IPS-20b (cell line): ENCODE measurements at regions not wholly inside any gene's neighbourhood (a gene's known extent, or its start where the extent isn't known, plus 50 kb on each side); places are given as distances from the start of the nearest gene placed in this dataset.

Experiments
- H3K27ac ChIP-seq: one replicate; pipeline ENCODE4 v1.5.1; 2013; ENCODE audit warnings: low read length
- H3K27me3 ChIP-seq: 2 replicates; pipeline ENCODE4 v1.6.1; 2013; ENCODE audit warnings: mild to moderate bottlenecking, low read length, inconsistent platforms; ENCODE audit not compliant: insufficient read depth
- H3K36me3 ChIP-seq: 2 replicates; pipeline ENCODE4 v1.6.1; 2013; ENCODE audit warnings: low read depth, mild to moderate bottlenecking, inconsistent platforms, low read length, moderate library complexity; ENCODE audit not compliant: insufficient read depth
- H3K4me1 ChIP-seq: 2 replicates; pipeline ENCODE4 v1.6.1; 2013; ENCODE audit warnings: mild to moderate bottlenecking, control low read depth, inconsistent platforms, low read length, moderate library complexity; ENCODE audit not compliant: insufficient read depth
- H3K4me3 ChIP-seq: 2 replicates; pipeline ENCODE4 v1.5.1; 2013; ENCODE audit warnings: mild to moderate bottlenecking, low read length, inconsistent platforms
- H3K9ac ChIP-seq: 2 replicates; pipeline ENCODE4 v1.6.1; 2013; ENCODE audit warnings: low read depth, mild to moderate bottlenecking, inconsistent platforms, low read length, moderate library complexity
- H3K9me3 ChIP-seq: 2 replicates; pipeline ENCODE4 v1.6.1; 2013; ENCODE audit warnings: mild to moderate bottlenecking, low read depth, low read length, inconsistent platforms; ENCODE audit not compliant: insufficient read depth

- no peaks in the 10 kb centered on the region for H3K36me3 ChIP-seq
- H3K27ac ChIP-seq = no peak overlapping the region
- no peaks in the 10 kb centered on the region for H3K27me3 ChIP-seq
- no peak overlapping the region for H3K4me3 ChIP-seq
- H3K4me1 ChIP-seq = no peaks in the 10 kb centered on the region
- no peak overlapping the region for H3K9ac ChIP-seq
- peaks cover 9% of the 10 kb centered on the region; the same call in 1 of the 2 replicates for H3K9me3 ChIP-seq
Observed at GRCh38 chr6:66866801-66867200, 1159.8 kb upstream of the EYS start.

DNA sequence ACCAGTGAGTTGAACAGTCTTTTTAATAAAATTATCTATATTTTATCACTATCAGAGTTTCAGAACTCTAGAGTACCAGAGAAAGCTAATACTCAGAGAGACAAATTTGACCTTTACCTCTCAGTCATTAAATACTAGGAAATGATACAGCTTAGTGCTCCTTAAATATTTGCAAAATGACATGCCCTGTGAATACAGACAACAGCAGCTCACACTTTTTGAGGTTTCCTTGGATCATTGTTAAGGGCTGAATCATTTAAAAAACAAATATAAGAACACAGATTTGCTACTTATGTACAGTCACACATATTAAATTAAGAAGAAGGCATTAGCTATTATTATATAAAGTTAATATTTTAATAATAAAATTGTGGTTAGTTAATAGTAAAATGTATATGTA is 1158.7 kb upstream of the EYS start:
- H3K9me3 ChIP-seq = peaks cover 9% of the 10 kb centered on the region; the same call in 1 of the 2 replicates
- H3K27ac ChIP-seq = no peak overlapping the region
- no peak overlapping the region for H3K4me3 ChIP-seq
- H3K36me3 ChIP-seq = no peaks in the 10 kb centered on the region
- no peak overlapping the region for H3K9ac ChIP-seq
- no peaks in the 10 kb centered on the region for H3K27me3 ChIP-seq
- H3K4me1 ChIP-seq = no peaks in the 10 kb centered on the region

- Histone ChIP-seq H3K4me1 (no peaks in the 10 kb centered on the region), H3K27ac (no peak overlapping the region), H3K27me3 (no peaks in the 10 kb centered on the region), H3K36me3 (no peaks in the 10 kb centered on the region), H3K9me3 (peaks cover 9% of the 10 kb centered on the region; the same call in 1 of the 2 replicates), H3K9ac (no peak overlapping the region), H3K4me3 (no peak overlapping the region)
Observed at GRCh38 chr6:66861007-66861541, 1154.0 kb upstream of the EYS start.

- no peak overlapping the region for H3K27ac ChIP-seq
- no peaks in the 10 kb centered on the region for H3K4me1 ChIP-seq
- H3K9ac ChIP-seq = no peak overlapping the region
- no peaks in the 10 kb centered on the region for H3K36me3 ChIP-seq
- peaks cover 9% of the 10 kb centered on the region; the same call in 1 of the 2 replicates for H3K9me3 ChIP-seq
- H3K27me3 ChIP-seq = no peaks in the 10 kb centered on the region
- no peak overlapping the region for H3K4me3 ChIP-seq
Observed at GRCh38 chr6:66860328-66860727, 1153.3 kb upstream of the EYS start.

GRCh38 chr6:66858196-66858595 is 1151.2 kb upstream of the EYS start:
- no peaks in the 10 kb centered on the region for H3K9me3 ChIP-seq
- H3K36me3 ChIP-seq = no peaks in the 10 kb centered on the region
- H3K27ac ChIP-seq = no peak overlapping the region
- no peaks in the 10 kb centered on the region for H3K4me1 ChIP-seq
- H3K27me3 ChIP-seq = no peaks in the 10 kb centered on the region
- H3K4me3 ChIP-seq = no peak overlapping the region
- no peak overlapping the region for H3K9ac ChIP-seq

GRCh38 chr6:66854014-66854413 is 1147.0 kb upstream of the EYS start:
- Histone ChIP-seq H3K4me1 (no peaks in the 10 kb centered on the region), H3K9me3 (no peaks in the 10 kb centered on the region), H3K27me3 (no peaks in the 10 kb centered on the region), H3K27ac (no peak overlapping the region), H3K36me3 (no peaks in the 10 kb centered on the region), H3K9ac (no peak overlapping the region), H3K4me3 (no peak overlapping the region)

DNA sequence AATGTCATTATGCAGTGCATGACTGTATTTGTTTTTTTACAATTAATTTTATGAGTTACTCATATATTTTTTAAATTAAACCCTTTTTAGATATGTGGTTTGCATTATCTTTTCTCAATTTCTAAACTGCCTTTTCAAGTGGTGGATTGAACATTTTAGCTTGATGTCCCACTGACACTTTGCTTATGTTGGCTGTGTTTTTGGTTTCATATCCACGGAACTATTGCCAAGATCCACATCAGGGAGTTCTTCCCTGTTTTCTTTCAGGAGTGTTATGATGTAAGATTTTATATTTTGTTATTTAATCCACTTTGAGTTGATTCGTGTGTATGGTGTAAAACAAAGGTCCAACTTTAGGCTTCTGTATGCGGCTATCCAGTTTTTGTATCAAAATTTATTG is 1144.9 kb upstream of the EYS start:
- H3K4me1 ChIP-seq = no peaks in the 10 kb centered on the region
- H3K9ac ChIP-seq = no peak overlapping the region
- H3K4me3 ChIP-seq = no peak overlapping the region
- no peaks in the 10 kb centered on the region for H3K9me3 ChIP-seq
- H3K27ac ChIP-seq = no peak overlapping the region
- H3K27me3 ChIP-seq = no peaks in the 10 kb centered on the region
- H3K36me3 ChIP-seq = no peaks in the 10 kb centered on the region

DNA sequence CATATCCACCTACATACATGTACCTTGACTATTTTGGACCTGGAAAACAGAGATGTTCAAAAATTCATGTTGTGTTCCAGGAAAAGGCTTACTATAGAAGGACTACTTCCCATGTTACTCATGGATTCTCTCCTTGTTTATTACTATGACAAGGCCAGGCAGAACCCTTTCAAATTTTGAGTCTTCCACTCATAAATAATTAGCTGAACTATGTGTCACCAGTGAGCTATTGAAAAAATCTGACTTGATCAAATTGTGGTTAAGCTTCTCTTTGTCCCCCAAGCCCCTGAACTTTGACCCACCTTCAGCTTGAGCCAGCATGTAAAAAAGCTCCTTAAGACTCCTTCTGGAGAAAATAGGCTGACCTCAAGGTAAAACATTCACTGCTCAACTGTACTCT is 1142.8 kb upstream of the EYS start:
- Histone ChIP-seq H3K27me3 (no peaks in the 10 kb centered on the region), H3K27ac (no peak overlapping the region), H3K4me1 (no peaks in the 10 kb centered on the region), H3K4me3 (no peak overlapping the region), H3K36me3 (no peaks in the 10 kb centered on the region), H3K9ac (no peak overlapping the region), H3K9me3 (no peaks in the 10 kb centered on the region)

- H3K4me1 ChIP-seq = no peaks in the 10 kb centered on the region
- no peaks in the 10 kb centered on the region for H3K36me3 ChIP-seq
- H3K9me3 ChIP-seq = no peaks in the 10 kb centered on the region
- no peak overlapping the region for H3K9ac ChIP-seq
- no peak overlapping the region for H3K4me3 ChIP-seq
- H3K27me3 ChIP-seq = no peaks in the 10 kb centered on the region
- no peak overlapping the region for H3K27ac ChIP-seq
Observed at GRCh38 chr6:66848244-66848953, 1141.4 kb upstream of the EYS start.

DNA sequence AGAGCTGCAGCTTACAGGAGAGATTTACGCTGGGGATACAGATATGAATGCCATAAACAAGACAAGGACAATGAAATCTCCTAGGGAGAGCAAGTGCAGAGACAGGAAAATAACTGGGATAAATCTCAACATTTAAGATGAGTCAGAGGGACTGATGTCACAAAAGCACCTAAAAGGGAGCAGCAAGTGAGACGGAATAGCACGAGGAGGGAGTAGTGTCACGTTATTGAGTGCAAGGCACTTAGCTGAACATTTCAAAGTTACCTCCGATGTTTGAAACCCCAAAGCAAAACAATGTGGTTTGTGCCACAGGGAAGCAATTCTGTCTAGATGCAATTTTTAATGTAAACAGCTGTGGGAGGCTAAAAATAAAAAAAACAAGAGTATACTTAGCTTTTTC is 1131.7 kb upstream of the EYS start:
- H3K27me3 ChIP-seq = no peaks in the 10 kb centered on the region
- no peak overlapping the region for H3K9ac ChIP-seq
- no peaks in the 10 kb centered on the region for H3K9me3 ChIP-seq
- no peaks in the 10 kb centered on the region for H3K4me1 ChIP-seq
- no peak overlapping the region for H3K4me3 ChIP-seq
- no peak overlapping the region for H3K27ac ChIP-seq
- H3K36me3 ChIP-seq = no peaks in the 10 kb centered on the region

DNA sequence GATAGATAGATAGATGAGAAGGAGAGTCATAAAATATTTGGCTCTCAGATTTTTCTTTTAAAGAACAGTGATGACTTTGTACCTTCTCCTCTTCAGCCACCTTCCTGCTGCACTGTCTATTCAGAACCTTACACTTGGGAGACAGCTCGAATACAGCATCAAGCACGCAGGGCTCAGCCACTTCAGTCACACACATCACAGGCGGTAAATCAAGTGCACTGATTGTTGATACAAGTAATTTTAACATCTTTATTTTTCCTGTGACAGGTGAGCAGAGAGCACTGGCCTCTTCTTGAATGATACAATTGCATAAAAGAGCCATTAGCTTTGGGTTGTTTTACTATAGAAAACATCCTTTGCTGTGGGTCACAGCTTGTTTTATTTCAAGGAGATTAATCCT is 1118.5 kb upstream of the EYS start:
- Histone ChIP-seq H3K4me1 (no peaks in the 10 kb centered on the region), H3K4me3 (no peak overlapping the region), H3K36me3 (no peaks in the 10 kb centered on the region), H3K9ac (no peak overlapping the region), H3K27me3 (no peaks in the 10 kb centered on the region), H3K27ac (no peak overlapping the region), H3K9me3 (no peaks in the 10 kb centered on the region)

GRCh38 chr6:66814156-66814555 is 1107.1 kb upstream of the EYS start:
- Histone ChIP-seq H3K4me1 (no peaks in the 10 kb centered on the region), H3K27me3 (no peaks in the 10 kb centered on the region), H3K36me3 (no peaks in the 10 kb centered on the region), H3K9ac (no peak overlapping the region), H3K27ac (no peak overlapping the region), H3K9me3 (no peaks in the 10 kb centered on the region), H3K4me3 (no peak overlapping the region)
